Neuronal stem cell (in vitro differentiated cells): ENCODE measurements at regions not wholly inside any gene's neighbourhood (a gene's known extent, or its start where the extent isn't known, plus 50 kb on each side); places are given as distances from the start of the nearest gene placed in this dataset.
"Not testable (repeated sequence)": the region's sequence is repeated elsewhere in the genome, so short reads cannot be mapped to it uniquely, and the experiment has no call there.

ENCODE experiments used
- DNase-seq: peaks from one replicate; pipeline ENCODE4 v3.0.0-alpha.2; 2013; ENCODE audit warnings: low spot score
- H2AFZ ChIP-seq: one replicate; pipeline ENCODE4 v1.6.1; 2013; ENCODE audit warnings: mild to moderate bottlenecking, low read length, inconsistent platforms
- H2AK5ac ChIP-seq: 2 replicates; pipeline ENCODE4 v1.6.1; 2013; ENCODE audit warnings: low read depth, mild to moderate bottlenecking, inconsistent platforms, low read length, moderate library complexity, mixed read lengths
- H2BK120ac ChIP-seq: 2 replicates; pipeline ENCODE4 v1.6.1; 2013; ENCODE audit warnings: low read depth, mild to moderate bottlenecking, inconsistent platforms, low read length, moderate library complexity, mixed read lengths
- H2BK12ac ChIP-seq: one replicate; pipeline ENCODE4 v1.6.1; 2013; ENCODE audit warnings: low read length, inconsistent platforms
- H2BK15ac ChIP-seq: 2 replicates; pipeline ENCODE4 v1.6.1; 2013; ENCODE audit warnings: mild to moderate bottlenecking, low read length, inconsistent platforms, mixed read lengths
- H2BK5ac ChIP-seq: one replicate; pipeline ENCODE4 v1.6.1; 2013; ENCODE audit warnings: inconsistent platforms, mild to moderate bottlenecking, low read length, moderate library complexity
- H3K14ac ChIP-seq: one replicate; pipeline ENCODE4 v1.6.1; 2013; ENCODE audit warnings: low read length, inconsistent platforms
- H3K18ac ChIP-seq: 2 replicates; pipeline ENCODE4 v1.6.1; 2013; ENCODE audit warnings: low read length, inconsistent platforms
- H3K23ac ChIP-seq: 2 replicates; pipeline ENCODE4 v1.6.1; 2013; ENCODE audit warnings: low read depth, mild to moderate bottlenecking, mixed read lengths, low read length, inconsistent platforms; ENCODE audit not compliant: poor library complexity
- H3K27ac ChIP-seq: replicated peaks from 3 replicates; pipeline ENCODE4 v1.5.1; 2013; ENCODE audit warnings: low read length, inconsistent platforms
- H3K27me3 ChIP-seq, 3 experiments: 2 replicates each; pipeline ENCODE4 v1.6.1; 2013; ENCODE audit warnings: low read length in 3 of 3, mild to moderate bottlenecking in 2 of 3, inconsistent platforms in 1 of 3, low read depth in 1 of 3, mixed read lengths in 1 of 3, moderate library complexity in 1 of 3; ENCODE audit not compliant: control insufficient read depth in 3 of 3, insufficient read depth in 3 of 3
- H3K36me3 ChIP-seq, 2 donors: replicated peaks in 1 of 2; 2 replicates each; pipeline ENCODE4 v1.6.1; 2013; ENCODE audit warnings: low read length in 2 of 2; ENCODE audit not compliant: control insufficient read depth in 2 of 2, insufficient read depth in 2 of 2
- H3K4ac ChIP-seq: 2 replicates; pipeline ENCODE4 v1.6.1; 2013; ENCODE audit warnings: inconsistent platforms, mild to moderate bottlenecking, low read length, moderate library complexity
- H3K4me1 ChIP-seq, 2 donors: 1 replicate in 1 of 2; 2 replicates in 1 of 2; pipeline ENCODE4 v1.6.1; 2013; ENCODE audit warnings: low read length in 2 of 2, low read depth in 1 of 2; ENCODE audit not compliant: control insufficient read depth in 2 of 2, insufficient read depth in 1 of 2
- H3K4me2 ChIP-seq: one replicate; pipeline ENCODE4 v1.6.1; 2013; ENCODE audit warnings: mild to moderate bottlenecking, low read length, inconsistent platforms; ENCODE audit not compliant: insufficient read depth, poor library complexity, severe bottlenecking
- H3K4me3 ChIP-seq, 2 donors: 2 replicates each; pipeline ENCODE4 v1.5.1; 2013; ENCODE audit warnings: low read length in 2 of 2, mild to moderate bottlenecking in 2 of 2, inconsistent platforms in 1 of 2, moderate library complexity in 1 of 2
- H3K79me1 ChIP-seq: one replicate; pipeline ENCODE4 v1.6.1; 2013; ENCODE audit warnings: low read depth, mild to moderate bottlenecking, inconsistent platforms, low read length, moderate library complexity
- H3K9ac ChIP-seq: one replicate; pipeline ENCODE4 v1.6.1; 2013; ENCODE audit warnings: mild to moderate bottlenecking, low read depth, low read length, inconsistent platforms; ENCODE audit not compliant: poor library complexity
- H3K9me3 ChIP-seq, 2 donors: replicated peaks in 1 of 2; 2 replicates each; pipeline versions ENCODE3 to v1.6.1; 2013; ENCODE audit warnings: low read length in 2 of 2, mild to moderate bottlenecking in 2 of 2, inconsistent platforms in 1 of 2, low read depth in 1 of 2, mixed read lengths in 1 of 2, moderate library complexity in 1 of 2; ENCODE audit not compliant: control insufficient read depth in 2 of 2, insufficient read depth in 1 of 2
- H4K8ac ChIP-seq: one replicate; pipeline ENCODE4 v1.6.1; 2013; ENCODE audit warnings: low read depth, mild to moderate bottlenecking, inconsistent platforms, low read length, moderate library complexity
- H4K91ac ChIP-seq: one replicate; pipeline ENCODE4 v1.6.1; 2013; ENCODE audit warnings: low read length, low read depth, mild to moderate bottlenecking, inconsistent platforms; ENCODE audit not compliant: poor library complexity
- WGBS, 2 donors: extraction: QIAGEN DNeasy Blood & Tissue Kit; methylation state at CpG; one replicate each; pipeline ENCODE4 v1.1.7; 2013; ENCODE audit warnings: missing lambda C conversion rate in 2 of 2, mixed read lengths in 1 of 2; ENCODE audit not compliant: insufficient read length in 2 of 2, insufficient replicate concordance in 1 of 2; ENCODE audit errors: extremely low coverage in 2 of 2; 5-methylcytosine and 5-hydroxymethylcytosine counted together

DNA sequence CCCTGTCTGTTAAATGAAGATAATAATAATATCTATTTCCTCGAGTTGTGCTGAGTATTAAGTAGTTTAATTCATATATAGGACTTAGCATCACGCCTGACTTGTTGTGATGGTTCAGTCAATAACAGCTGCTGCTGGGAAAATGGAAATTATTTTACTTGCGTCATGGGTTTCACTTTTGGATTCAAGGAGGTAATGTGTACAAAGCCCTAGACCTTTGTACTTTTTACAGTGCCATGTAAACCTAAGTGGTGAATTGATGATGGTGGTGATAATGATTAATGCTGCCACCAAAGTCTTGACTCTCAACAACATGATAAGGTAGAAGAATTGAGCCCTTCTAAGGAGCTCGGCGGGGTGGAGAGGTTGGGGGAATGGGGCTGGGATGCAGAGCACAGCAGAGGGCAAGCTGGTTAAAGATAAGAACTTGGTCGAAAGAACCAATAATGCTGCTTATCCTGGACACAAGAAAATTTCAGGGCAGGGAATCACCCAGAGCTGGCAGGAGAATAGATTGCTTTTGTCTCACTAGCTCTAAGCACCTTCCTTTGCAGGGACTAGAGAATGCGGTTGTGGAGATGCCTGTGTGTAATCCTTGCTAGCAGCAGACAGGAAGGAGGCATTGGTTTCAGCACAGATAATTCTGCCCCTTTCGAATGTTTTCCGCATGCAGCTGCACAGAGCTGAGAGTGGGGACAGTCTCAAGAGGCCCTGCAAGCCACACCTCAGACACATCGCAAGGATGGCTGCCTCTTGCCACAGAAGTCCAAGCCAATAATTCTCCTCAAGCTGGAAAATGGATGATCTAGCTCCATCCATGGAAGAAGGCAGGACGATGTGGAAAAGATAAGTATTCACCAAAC lies 187.1 kb downstream of the TMEM114 start:
- Histone ChIP-seq H3K36me3 (no peaks in the 10 kb centered on the region), H3K27me3 (no peaks in the 10 kb centered on the region), H2BK120ac (no peak overlapping the region), H3K9ac (no peak overlapping the region), H2BK12ac (no peak overlapping the region), H4K8ac (no peak overlapping the region), H2AK5ac (no peak overlapping the region), H3K79me1 (no peaks in the 10 kb centered on the region), H3K27ac (no peak overlapping the region), H3K4ac (no peak overlapping the region), H3K18ac (no peak overlapping the region), H2AFZ (no peak overlapping the region), H2BK5ac (no peak overlapping the region), H3K23ac (no peak overlapping the region), H3K14ac (no peak overlapping the region), H4K91ac (no peak overlapping the region), H3K9me3 (no peaks in the 10 kb centered on the region), H3K4me3 (no peak overlapping the region), H3K4me2 (no peak overlapping the region), H3K4me1 (peaks cover 0 to 2% of the 10 kb centered on the region in 2 donors), H2BK15ac (no peak overlapping the region)
- no CpG with 5 or more reads among the region's 11 CpGs for WGBS, 2 donors
- DNase-seq: no peak

DNA sequence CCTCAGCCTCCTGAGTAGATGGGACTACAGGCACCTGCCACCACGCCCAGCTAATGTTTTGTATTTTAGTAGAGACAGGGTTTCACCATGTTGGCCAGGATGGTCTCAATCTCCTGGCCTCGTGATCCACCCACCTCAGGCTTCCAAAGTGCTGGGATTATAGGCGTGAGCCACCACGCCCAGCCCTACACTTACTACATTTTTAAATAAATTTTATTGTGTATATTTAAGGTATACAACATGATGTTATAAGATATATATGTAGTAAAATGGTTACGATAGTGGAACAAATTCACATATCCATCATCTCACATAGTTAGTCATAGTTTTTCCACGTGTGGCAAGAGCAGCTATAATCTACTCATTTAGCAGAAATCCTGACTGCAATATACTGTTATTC lies 189.6 kb downstream of the TMEM114 start:
- H2BK15ac ChIP-seq, H3K9ac ChIP-seq: not testable (repeated sequence)

DNA sequence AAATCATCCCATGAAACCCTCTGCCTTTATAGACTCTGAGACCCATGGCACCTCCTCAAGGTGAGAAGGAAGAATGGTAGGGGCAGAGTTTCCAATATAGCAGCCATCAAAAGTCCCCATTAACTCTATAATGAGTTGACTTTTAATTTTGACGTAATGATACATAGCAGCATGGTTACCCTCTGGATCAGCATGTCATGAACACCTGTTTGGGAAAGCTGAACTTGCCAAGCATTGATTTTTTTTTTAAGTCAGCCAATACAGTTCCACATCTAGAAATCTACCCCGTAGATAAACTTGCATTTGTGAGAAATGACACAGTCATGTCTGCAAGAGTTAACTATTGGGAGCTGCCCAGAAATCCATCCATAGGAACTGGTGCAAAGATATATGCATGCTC lies 191.8 kb downstream of the TMEM114 start:
- H3K27ac ChIP-seq: no peak overlapping the region
- no peak overlapping the region for H2BK15ac ChIP-seq
- no peaks in the 10 kb centered on the region for H3K27me3 ChIP-seq
- H3K14ac ChIP-seq: no peak overlapping the region
- H3K4me3 ChIP-seq: no peak overlapping the region
- H3K18ac ChIP-seq: no peak overlapping the region
- no peak overlapping the region for H2AFZ ChIP-seq
- H3K36me3 ChIP-seq: no peaks in the 10 kb centered on the region
- H2AK5ac ChIP-seq: no peak overlapping the region
- no peak overlapping the region for H2BK12ac ChIP-seq
- no peak overlapping the region for H4K8ac ChIP-seq
- H3K4me1 ChIP-seq: peaks cover 0 to 2% of the 10 kb centered on the region in 2 donors
- WGBS, 2 donors: no CpG with 5 or more reads among the region's 2 CpGs
- H3K4ac ChIP-seq: no peak overlapping the region
- H3K4me2 ChIP-seq: no peak overlapping the region
- H3K79me1 ChIP-seq: no peaks in the 10 kb centered on the region
- H3K9ac ChIP-seq: no peak overlapping the region
- H3K9me3 ChIP-seq: no peaks in the 10 kb centered on the region
- H2BK120ac ChIP-seq: no peak overlapping the region
- no peak overlapping the region for H2BK5ac ChIP-seq
- no peak overlapping the region for H4K91ac ChIP-seq
- H3K23ac ChIP-seq: no peak overlapping the region
- no peak for DNase-seq

More for the DNA sequence above, 189.6 kb downstream of the TMEM114 start:
- H2BK120ac ChIP-seq, DNase-seq, H3K79me1 ChIP-seq, H3K4me2 ChIP-seq, H3K36me3 ChIP-seq, H2AFZ ChIP-seq, H2BK5ac ChIP-seq, H3K23ac ChIP-seq, H3K4ac ChIP-seq, H3K4me1 ChIP-seq, H3K27me3 ChIP-seq, H3K18ac ChIP-seq, H2BK12ac ChIP-seq, H4K91ac ChIP-seq, H4K8ac ChIP-seq, H3K9me3 ChIP-seq, H3K27ac ChIP-seq, H2AK5ac ChIP-seq, H3K4me3 ChIP-seq, H3K14ac ChIP-seq: not testable (repeated sequence)
- WGBS, 2 donors: no CpG with 5 or more reads among the region's 6 CpGs

DNA sequence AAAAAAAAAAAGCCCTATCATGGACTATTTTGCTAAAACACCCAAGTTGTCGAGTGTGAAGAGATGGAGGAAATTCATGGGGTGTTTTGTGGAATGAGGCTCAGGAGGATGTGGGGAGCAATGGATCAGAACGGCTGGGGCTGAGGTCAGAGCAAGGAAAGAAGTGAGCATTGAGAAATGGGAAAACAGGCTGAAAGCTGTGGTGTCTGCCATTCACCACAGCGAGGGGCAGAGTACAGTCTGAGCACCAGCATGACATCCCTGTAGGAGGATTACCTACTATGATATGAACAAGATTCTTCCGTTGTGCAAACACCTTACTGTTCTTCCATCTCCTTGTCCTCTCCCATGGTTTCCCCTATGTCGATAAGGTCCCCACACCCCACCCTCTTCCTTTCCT lies 193.1 kb downstream of the TMEM114 start:
- Histone ChIP-seq H3K23ac (no peak overlapping the region), H2BK120ac (no peak overlapping the region), H3K4me1 (no peaks in the 10 kb centered on the region), H3K36me3 (no peaks in the 10 kb centered on the region), H3K9me3 (no peaks in the 10 kb centered on the region), H4K8ac (no peak overlapping the region), H3K79me1 (no peaks in the 10 kb centered on the region), H4K91ac (no peak overlapping the region), H2AFZ (no peak overlapping the region), H2BK15ac (no peak overlapping the region), H2BK12ac (no peak overlapping the region), H3K18ac (no peak overlapping the region), H3K4me2 (no peak overlapping the region), H3K4me3 (no peak overlapping the region), H3K9ac (no peak overlapping the region), H2BK5ac (no peak overlapping the region), H3K14ac (no peak overlapping the region), H2AK5ac (no peak overlapping the region), H3K27ac (no peak overlapping the region), H3K4ac (no peak overlapping the region), H3K27me3 (no peaks in the 10 kb centered on the region)
- DNase-seq: no peak
- no CpG with 5 or more reads among the region's 5 CpGs for WGBS, 2 donors
